HepG2 (cell line): ENCODE measurements at regions not wholly inside any gene's neighbourhood (a gene's known extent, or its start where the extent isn't known, plus 50 kb on each side); places are given as distances from the start of the nearest gene placed in this dataset.

Source experiments
- ETV5 ChIP-seq: IDR thresholded peaks from 2 replicates; pipeline ENCODE4 v1.6.1; 2018; ENCODE audit warnings: missing biosample characterization, missing genetic modification reagents, inconsistent platforms, borderline replicate concordance
- FOSL2 ChIP-seq: sonication (generic); formaldehyde crosslinking; IDR thresholded peaks from 2 replicates; pipeline ENCODE4 v1.4.0; 2020; ENCODE audit warnings: missing genetic modification reagents
- JUNB ChIP-seq: sonication (generic); formaldehyde crosslinking; IDR thresholded peaks from 2 replicates; pipeline ENCODE4 v1.8.0; 2022; ENCODE audit warnings: missing genetic modification reagents, mild to moderate bottlenecking, borderline replicate concordance
- KAT8 ChIP-seq: IDR thresholded peaks from 2 replicates; pipeline ENCODE4 v1.6.1; 2016; ENCODE audit warnings: missing genetic modification reagents, missing compliant biosample characterization
- MEIS2 ChIP-seq: sonication (generic); formaldehyde crosslinking; IDR thresholded peaks from 2 replicates; pipeline ENCODE4 v1.9.0; 2021; ENCODE audit warnings: mild to moderate bottlenecking, missing genetic modification reagents
- NONO ChIP-seq, 2 experiments: fragments of 450-650 bp in 1 of 2; sonication (generic) in 1 of 2; formaldehyde crosslinking in 1 of 2; IDR thresholded peaks in 1 of 2; conservative IDR thresholded peaks in 1 of 2; 2 replicates each; pipeline versions ENCODE4 v1.6.1 to v1.8.0; 2017 to 2022; ENCODE audit warnings: mild to moderate bottlenecking in 1 of 2, missing genetic modification reagents in 1 of 2, moderate library complexity in 1 of 2
- NR2F6 ChIP-seq, 2 experiments: IDR thresholded peaks; 2 replicates each; pipeline ENCODE4 v1.6.1; 2016; ENCODE audit warnings: antibody characterized with exemption in 1 of 2, mild to moderate bottlenecking in 1 of 2
- YEATS4 ChIP-seq: sonication (generic); formaldehyde crosslinking; IDR thresholded peaks from 2 replicates; pipeline ENCODE4 v1.4.0; 2020; ENCODE audit warnings: missing genetic modification reagents, borderline replicate concordance
- ZFP82 ChIP-seq: sonication (generic); formaldehyde crosslinking; IDR thresholded peaks from 2 replicates; pipeline ENCODE4 v1.5.1; 2020; ENCODE audit warnings: mild to moderate bottlenecking, missing genetic modification reagents, borderline replicate concordance
- ZNF234 ChIP-seq: sonication (generic); formaldehyde crosslinking; conservative IDR thresholded peaks from 2 replicates; pipeline ENCODE4 v1.5.1; 2020; ENCODE audit warnings: mild to moderate bottlenecking, missing genetic modification reagents
- ZNF788 ChIP-seq: sonication (generic); formaldehyde crosslinking; IDR thresholded peaks from 2 replicates; pipeline ENCODE4 v1.5.0; 2020; ENCODE audit warnings: mild to moderate bottlenecking, missing genetic modification reagents, borderline replicate concordance
- TF ChIP-seq, protein P1 (sequence below): sonication (generic); formaldehyde crosslinking; IDR thresholded peaks from 2 replicates; pipeline ENCODE4 v1.8.1; 2022; ENCODE audit warnings: low read depth, mild to moderate bottlenecking, missing genetic modification reagents
- TF ChIP-seq, protein P2 (sequence below): sonication (generic); formaldehyde crosslinking; IDR thresholded peaks from 2 replicates; pipeline ENCODE4 v1.4.0; 2020; ENCODE audit warnings: missing genetic modification reagents
- TF ChIP-seq, protein P3 (sequence below): IDR thresholded peaks from 2 replicates; pipeline ENCODE4 v1.6.1; 2016; ENCODE audit warnings: low read depth, missing genetic modification reagents, missing compliant biosample characterization
- TF ChIP-seq, protein P4 (sequence below): sonication (generic); formaldehyde crosslinking; IDR thresholded peaks from 2 replicates; pipeline ENCODE4 v1.8.0; 2022; ENCODE audit warnings: mild to moderate bottlenecking, missing genetic modification reagents

DNA sequence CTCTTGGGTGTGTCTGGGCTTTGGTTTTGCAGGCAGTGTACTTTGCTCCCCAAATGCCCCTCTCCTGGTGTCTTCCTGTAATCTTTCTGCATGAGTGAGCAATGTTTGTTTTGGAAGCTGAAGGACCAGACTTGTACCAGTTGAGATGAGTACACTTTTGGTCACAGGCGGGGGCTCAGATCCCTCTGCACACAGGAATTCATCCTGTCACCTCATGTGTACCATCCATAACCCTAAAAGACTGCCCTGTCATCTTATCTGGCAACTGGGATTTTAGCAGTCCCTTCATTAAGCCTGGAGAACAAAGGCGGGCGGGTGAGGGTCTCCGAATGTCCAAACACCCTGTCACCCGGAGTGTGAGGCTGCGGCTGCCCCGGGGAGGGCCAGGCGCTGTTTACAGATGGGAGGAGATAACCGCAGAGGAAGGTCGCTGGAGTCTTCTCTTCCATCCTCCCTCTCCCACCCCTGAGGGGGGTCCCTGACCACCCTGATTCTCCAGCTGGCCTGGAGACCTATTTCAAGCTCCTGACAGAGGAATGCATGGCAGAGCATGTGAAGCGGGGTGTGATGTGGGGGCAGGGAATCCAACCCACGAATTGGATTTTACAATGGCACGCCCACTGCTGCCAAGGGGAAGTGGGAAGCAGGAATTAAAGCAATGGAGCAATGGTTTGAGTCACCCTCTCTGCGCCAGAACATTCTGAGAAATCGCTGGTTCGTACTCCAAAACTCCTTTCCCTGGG, 158.2 kb upstream of the MYCN start (continued):
- TF ChIP-seq ZNF788 (CRISPR knock-in tag) (no peak), JUNB (no peak), YEATS4 (no peak), NONO (IDR thresholded peaks at IDR 0.05) (no peak), NONO (CRISPR knock-in tag; conservative IDR thresholded peaks at IDR 0.05) (0 out of 2 replicates have a peak, but pooled peaks have one; percentile 18), NR2F6 (IDR thresholded peaks at IDR 0.05) (peak; percentile 73), NR2F6 (CRISPR knock-in tag; IDR thresholded peaks at IDR 0.05) (peak; percentile 41), ETV5 (CRISPR knock-in tag) (peak; percentile 14; the same call in 1 of the 2 replicates), KAT8 (CRISPR knock-in tag) (no peak), ZNF234 (CRISPR knock-in tag) (no peak), ZFP82 (CRISPR knock-in tag) (no peak), FOSL2 (CRISPR knock-in tag) (peak; percentile 81), MEIS2 (CRISPR knock-in tag) (0 out of 2 replicates have a peak, but pooled peaks have one; percentile 22)
- TF ChIP-seq, protein P1, sequence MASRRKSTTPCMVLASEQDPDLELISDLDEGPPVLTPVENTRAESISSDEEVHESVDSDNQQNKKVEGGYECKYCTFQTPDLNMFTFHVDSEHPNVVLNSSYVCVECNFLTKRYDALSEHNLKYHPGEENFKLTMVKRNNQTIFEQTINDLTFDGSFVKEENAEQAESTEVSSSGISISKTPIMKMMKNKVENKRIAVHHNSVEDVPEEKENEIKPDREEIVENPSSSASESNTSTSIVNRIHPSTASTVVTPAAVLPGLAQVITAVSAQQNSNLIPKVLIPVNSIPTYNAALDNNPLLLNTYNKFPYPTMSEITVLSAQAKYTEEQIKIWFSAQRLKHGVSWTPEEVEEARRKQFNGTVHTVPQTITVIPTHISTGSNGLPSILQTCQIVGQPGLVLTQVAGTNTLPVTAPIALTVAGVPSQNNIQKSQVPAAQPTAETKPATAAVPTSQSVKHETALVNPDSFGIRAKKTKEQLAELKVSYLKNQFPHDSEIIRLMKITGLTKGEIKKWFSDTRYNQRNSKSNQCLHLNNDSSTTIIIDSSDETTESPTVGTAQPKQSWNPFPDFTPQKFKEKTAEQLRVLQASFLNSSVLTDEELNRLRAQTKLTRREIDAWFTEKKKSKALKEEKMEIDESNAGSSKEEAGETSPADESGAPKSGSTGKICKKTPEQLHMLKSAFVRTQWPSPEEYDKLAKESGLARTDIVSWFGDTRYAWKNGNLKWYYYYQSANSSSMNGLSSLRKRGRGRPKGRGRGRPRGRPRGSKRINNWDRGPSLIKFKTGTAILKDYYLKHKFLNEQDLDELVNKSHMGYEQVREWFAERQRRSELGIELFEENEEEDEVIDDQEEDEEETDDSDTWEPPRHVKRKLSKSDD (CRISPR knock-in tag) = no peak
- TF ChIP-seq, protein P2, sequence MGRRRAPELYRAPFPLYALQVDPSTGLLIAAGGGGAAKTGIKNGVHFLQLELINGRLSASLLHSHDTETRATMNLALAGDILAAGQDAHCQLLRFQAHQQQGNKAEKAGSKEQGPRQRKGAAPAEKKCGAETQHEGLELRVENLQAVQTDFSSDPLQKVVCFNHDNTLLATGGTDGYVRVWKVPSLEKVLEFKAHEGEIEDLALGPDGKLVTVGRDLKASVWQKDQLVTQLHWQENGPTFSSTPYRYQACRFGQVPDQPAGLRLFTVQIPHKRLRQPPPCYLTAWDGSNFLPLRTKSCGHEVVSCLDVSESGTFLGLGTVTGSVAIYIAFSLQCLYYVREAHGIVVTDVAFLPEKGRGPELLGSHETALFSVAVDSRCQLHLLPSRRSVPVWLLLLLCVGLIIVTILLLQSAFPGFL (CRISPR knock-in tag) = no peak
- TF ChIP-seq, protein P3, sequence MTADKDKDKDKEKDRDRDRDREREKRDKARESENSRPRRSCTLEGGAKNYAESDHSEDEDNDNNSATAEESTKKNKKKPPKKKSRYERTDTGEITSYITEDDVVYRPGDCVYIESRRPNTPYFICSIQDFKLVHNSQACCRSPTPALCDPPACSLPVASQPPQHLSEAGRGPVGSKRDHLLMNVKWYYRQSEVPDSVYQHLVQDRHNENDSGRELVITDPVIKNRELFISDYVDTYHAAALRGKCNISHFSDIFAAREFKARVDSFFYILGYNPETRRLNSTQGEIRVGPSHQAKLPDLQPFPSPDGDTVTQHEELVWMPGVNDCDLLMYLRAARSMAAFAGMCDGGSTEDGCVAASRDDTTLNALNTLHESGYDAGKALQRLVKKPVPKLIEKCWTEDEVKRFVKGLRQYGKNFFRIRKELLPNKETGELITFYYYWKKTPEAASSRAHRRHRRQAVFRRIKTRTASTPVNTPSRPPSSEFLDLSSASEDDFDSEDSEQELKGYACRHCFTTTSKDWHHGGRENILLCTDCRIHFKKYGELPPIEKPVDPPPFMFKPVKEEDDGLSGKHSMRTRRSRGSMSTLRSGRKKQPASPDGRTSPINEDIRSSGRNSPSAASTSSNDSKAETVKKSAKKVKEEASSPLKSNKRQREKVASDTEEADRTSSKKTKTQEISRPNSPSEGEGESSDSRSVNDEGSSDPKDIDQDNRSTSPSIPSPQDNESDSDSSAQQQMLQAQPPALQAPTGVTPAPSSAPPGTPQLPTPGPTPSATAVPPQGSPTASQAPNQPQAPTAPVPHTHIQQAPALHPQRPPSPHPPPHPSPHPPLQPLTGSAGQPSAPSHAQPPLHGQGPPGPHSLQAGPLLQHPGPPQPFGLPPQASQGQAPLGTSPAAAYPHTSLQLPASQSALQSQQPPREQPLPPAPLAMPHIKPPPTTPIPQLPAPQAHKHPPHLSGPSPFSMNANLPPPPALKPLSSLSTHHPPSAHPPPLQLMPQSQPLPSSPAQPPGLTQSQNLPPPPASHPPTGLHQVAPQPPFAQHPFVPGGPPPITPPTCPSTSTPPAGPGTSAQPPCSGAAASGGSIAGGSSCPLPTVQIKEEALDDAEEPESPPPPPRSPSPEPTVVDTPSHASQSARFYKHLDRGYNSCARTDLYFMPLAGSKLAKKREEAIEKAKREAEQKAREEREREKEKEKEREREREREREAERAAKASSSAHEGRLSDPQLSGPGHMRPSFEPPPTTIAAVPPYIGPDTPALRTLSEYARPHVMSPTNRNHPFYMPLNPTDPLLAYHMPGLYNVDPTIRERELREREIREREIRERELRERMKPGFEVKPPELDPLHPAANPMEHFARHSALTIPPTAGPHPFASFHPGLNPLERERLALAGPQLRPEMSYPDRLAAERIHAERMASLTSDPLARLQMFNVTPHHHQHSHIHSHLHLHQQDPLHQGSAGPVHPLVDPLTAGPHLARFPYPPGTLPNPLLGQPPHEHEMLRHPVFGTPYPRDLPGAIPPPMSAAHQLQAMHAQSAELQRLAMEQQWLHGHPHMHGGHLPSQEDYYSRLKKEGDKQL = peak; percentile 71; the same call in 1 of the 2 replicates
- TF ChIP-seq, protein P4, sequence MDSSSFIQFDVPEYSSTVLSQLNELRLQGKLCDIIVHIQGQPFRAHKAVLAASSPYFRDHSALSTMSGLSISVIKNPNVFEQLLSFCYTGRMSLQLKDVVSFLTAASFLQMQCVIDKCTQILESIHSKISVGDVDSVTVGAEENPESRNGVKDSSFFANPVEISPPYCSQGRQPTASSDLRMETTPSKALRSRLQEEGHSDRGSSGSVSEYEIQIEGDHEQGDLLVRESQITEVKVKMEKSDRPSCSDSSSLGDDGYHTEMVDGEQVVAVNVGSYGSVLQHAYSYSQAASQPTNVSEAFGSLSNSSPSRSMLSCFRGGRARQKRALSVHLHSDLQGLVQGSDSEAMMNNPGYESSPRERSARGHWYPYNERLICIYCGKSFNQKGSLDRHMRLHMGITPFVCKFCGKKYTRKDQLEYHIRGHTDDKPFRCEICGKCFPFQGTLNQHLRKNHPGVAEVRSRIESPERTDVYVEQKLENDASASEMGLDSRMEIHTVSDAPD (CRISPR knock-in tag) = no peak
